ENCODE measurements at regions not wholly inside any gene's neighbourhood (a gene's known extent, or its start where the extent isn't known, plus 50 kb on each side); places are given as distances from the start of the nearest gene placed in this dataset.

GRCh38 chr3:159896543-159896942 is 92.1 kb upstream of the IL12A start:
- TF ChIP-seq TAF1 (IDR thresholded peaks at IDR 0.05; ENCODE audit: low read depth, low read length) (no peak), POLR2A (IDR thresholded peaks at IDR 0.05; ENCODE audit: low read depth, low read length) (no peak), POLR2AphosphoS5 (IDR thresholded peaks at IDR 0.05; ENCODE audit: low read depth, low read length) (no peak), POU2F2 (IDR thresholded peaks at IDR 0.05; ENCODE audit: low read depth, low read length) (no peak), SPI1 (IDR thresholded peaks at IDR 0.05; ENCODE audit: low read depth, low read length) (no peak), PAX5 (IDR thresholded peaks at IDR 0.05; ENCODE audit: insufficient read depth, low read length, severe bottlenecking) (no peak)
